ENCODE measurements at regions not wholly inside any gene's neighbourhood (a gene's known extent, or its start where the extent isn't known, plus 50 kb on each side); places are given as distances from the start of the nearest gene placed in this dataset.

DNA sequence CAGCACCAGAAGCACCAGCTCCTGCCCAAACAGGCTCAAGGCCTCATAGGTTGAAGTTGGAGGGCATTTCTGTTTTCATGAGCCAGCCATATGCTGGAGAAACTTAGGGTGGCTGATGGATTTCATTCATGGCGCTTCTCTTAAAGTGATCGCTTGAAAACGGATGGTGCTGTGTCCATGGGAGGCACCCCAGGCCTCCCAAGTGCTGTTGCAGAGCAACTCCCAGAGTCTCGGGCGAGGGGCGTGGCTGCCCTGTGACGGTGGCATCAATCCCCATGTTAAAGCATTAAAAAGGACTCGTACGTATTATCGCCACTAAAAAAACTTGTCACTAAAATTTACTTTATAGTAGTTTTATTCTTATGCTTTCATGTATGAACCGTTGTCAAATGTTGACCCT, 128.3 kb downstream of the MRPL36 start:
- H3K4me2 ChIP-seq (ENCODE audit: low read length): no peak overlapping the region
- ATAC-seq (no peak), DNase-seq (ENCODE audit: low read depth, low spot score) (no peak)
- H3K9ac ChIP-seq (ENCODE audit: low read length): no peak overlapping the region
- no TSS peak for BruUV-seq (replicated peaks)
- no peak overlapping the region for H2AFZ ChIP-seq (ENCODE audit: low read depth, low read length, poor library complexity, severe bottlenecking)
- no peaks in the 10 kb centered on the region for H3K9me3 ChIP-seq (ENCODE audit: control insufficient read depth in 1 of 2, insufficient read depth in 1 of 2, low read depth in 1 of 2, low read length in 2 of 2)
- ChIA-PET CTCF (no interaction called here), POLR2A (no interaction called here), RAD21 (ENCODE audit: low non-redundant PET in 1 of 2, low total read pairs in 2 of 2, uncharacterized antibody in 2 of 2, unreplicated experiment in 2 of 2) (no interaction called here)
- no peaks in the 10 kb centered on the region for H3K79me2 ChIP-seq (ENCODE audit: insufficient read depth, low read length)
- intact Hi-C loops (cut with micrococcal nuclease): loop anchor here (10.0 kb wide), 2 partner anchors 353 to 483 kb away; no protein-coding TSS in a partner anchor
- no peak overlapping the region for H3K27ac ChIP-seq (ENCODE audit: low read depth, low read length)
- H3K4me3 ChIP-seq (replicated peaks in 1 of 2; ENCODE audit: low read depth in 1 of 2, low read length in 2 of 2): no peak overlapping the region
- peaks cover 6% of the 10 kb centered on the region in 2 experiments; a peak in 3 of 4 replicates for H3K4me1 ChIP-seq (ENCODE audit: control insufficient read depth in 1 of 2, insufficient read depth in 2 of 2, low read length in 2 of 2)
- no peaks in the 10 kb centered on the region for H3K9me2 ChIP-seq (ENCODE audit: insufficient read depth)
- no peaks in the 10 kb centered on the region; the same call in 1 of the 2 replicates for H3K27me3 ChIP-seq (ENCODE audit: insufficient read depth, low read length)
- no peaks in the 10 kb centered on the region for H4K20me1 ChIP-seq (ENCODE audit: insufficient read depth)
- H3K36me3 ChIP-seq (ENCODE audit: control insufficient read depth in 1 of 2, insufficient read depth in 2 of 2, low read length in 2 of 2): no peaks in the 10 kb centered on the region
- TF ChIP-seq POLR2A (IDR thresholded peaks at IDR 0.05; ENCODE audit: borderline replicate concordance, extremely low read depth, insufficient read depth, insufficient read length) (no peak), JUND (IDR thresholded peaks at IDR 0.05) (no peak), ELF1 (IDR thresholded peaks at IDR 0.05; ENCODE audit: borderline replicate concordance, low read depth) (no peak), CEBPB (IDR thresholded peaks at IDR 0.05; ENCODE audit: low read depth) (no peak), FOSL1 (IDR thresholded peaks at IDR 0.05; ENCODE audit: low read depth) (no peak), CBX3 (IDR thresholded peaks at IDR 0.05; ENCODE audit: low read depth) (no peak), EZH2 (IDR thresholded peaks at IDR 0.05) (no peak), RAD21 (IDR thresholded peaks at IDR 0.05; ENCODE audit: low read depth) (no peak), YY1 (IDR thresholded peaks at IDR 0.05; ENCODE audit: extremely low read depth, insufficient replicate concordance, low read depth, low read length) (no peak), SRF (IDR thresholded peaks at IDR 0.05; ENCODE audit: low read depth) (no peak), ZNF274 (IDR thresholded peaks at IDR 0.05; ENCODE audit: low read depth, low read length) (no peak), EZH2phosphoT487 (IDR thresholded peaks at IDR 0.05; ENCODE audit: borderline replicate concordance) (no peak), SIN3A (IDR thresholded peaks at IDR 0.05; ENCODE audit: low read depth) (no peak), ZFX (IDR thresholded peaks at IDR 0.05) (no peak)
- TF ChIP-seq, protein P1, sequence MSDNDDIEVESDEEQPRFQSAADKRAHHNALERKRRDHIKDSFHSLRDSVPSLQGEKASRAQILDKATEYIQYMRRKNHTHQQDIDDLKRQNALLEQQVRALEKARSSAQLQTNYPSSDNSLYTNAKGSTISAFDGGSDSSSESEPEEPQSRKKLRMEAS (IDR thresholded peaks at IDR 0.05): no peak
- TF ChIP-seq, protein P2, sequence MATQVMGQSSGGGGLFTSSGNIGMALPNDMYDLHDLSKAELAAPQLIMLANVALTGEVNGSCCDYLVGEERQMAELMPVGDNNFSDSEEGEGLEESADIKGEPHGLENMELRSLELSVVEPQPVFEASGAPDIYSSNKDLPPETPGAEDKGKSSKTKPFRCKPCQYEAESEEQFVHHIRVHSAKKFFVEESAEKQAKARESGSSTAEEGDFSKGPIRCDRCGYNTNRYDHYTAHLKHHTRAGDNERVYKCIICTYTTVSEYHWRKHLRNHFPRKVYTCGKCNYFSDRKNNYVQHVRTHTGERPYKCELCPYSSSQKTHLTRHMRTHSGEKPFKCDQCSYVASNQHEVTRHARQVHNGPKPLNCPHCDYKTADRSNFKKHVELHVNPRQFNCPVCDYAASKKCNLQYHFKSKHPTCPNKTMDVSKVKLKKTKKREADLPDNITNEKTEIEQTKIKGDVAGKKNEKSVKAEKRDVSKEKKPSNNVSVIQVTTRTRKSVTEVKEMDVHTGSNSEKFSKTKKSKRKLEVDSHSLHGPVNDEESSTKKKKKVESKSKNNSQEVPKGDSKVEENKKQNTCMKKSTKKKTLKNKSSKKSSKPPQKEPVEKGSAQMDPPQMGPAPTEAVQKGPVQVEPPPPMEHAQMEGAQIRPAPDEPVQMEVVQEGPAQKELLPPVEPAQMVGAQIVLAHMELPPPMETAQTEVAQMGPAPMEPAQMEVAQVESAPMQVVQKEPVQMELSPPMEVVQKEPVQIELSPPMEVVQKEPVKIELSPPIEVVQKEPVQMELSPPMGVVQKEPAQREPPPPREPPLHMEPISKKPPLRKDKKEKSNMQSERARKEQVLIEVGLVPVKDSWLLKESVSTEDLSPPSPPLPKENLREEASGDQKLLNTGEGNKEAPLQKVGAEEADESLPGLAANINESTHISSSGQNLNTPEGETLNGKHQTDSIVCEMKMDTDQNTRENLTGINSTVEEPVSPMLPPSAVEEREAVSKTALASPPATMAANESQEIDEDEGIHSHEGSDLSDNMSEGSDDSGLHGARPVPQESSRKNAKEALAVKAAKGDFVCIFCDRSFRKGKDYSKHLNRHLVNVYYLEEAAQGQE (IDR thresholded peaks at IDR 0.05; ENCODE audit: low read depth): no peak
